NCI-H510A treated with DMSO at 0.1 percent for 48 hours (cell line): ENCODE measurements at regions not wholly inside any gene's neighbourhood (a gene's known extent, or its start where the extent isn't known, plus 50 kb on each side); places are given as distances from the start of the nearest gene placed in this dataset.
"Not testable (repeated sequence)": the region's sequence is repeated elsewhere in the genome, so short reads cannot be mapped to it uniquely, and the experiment has no call there.

Experiments used
- DNase-seq: peaks from one replicate; lab custom pipeline; 2025; lab: John Stamatoyannopoulos, UW

GRCh38 chrX:40530509-40530908, 50.3 kb upstream of the ATP6AP2 start:
- no peak for DNase-seq

- no peak for DNase-seq
These were observed 53.2 kb upstream of the ATP6AP2 start for GRCh38 chrX:40527543-40527942.

- no peak for DNase-seq
These were observed 54.4 kb upstream of the ATP6AP2 start for GRCh38 chrX:40526412-40526811.

- not testable (repeated sequence) for DNase-seq
These were observed 54.9 kb upstream of the ATP6AP2 start for GRCh38 chrX:40525901-40526300.

GRCh38 chrX:40524423-40524822, 56.3 kb upstream of the ATP6AP2 start:
- no peak for DNase-seq

- DNase-seq = no peak
These were observed 56.9 kb upstream of the ATP6AP2 start for GRCh38 chrX:40523852-40524251.

- DNase-seq = no peak
These were observed 58.8 kb upstream of the ATP6AP2 start for GRCh38 chrX:40521868-40522450.

- no peak for DNase-seq
These were observed 66.4 kb upstream of the ATP6AP2 start for GRCh38 chrX:40514376-40514775.

GRCh38 chrX:40513835-40514234, 66.9 kb upstream of the ATP6AP2 start:
- no peak for DNase-seq

- no peak for DNase-seq
These were observed 67.8 kb upstream of the ATP6AP2 start for GRCh38 chrX:40513012-40513411.

GRCh38 chrX:40511258-40511657, 69.5 kb upstream of the ATP6AP2 start:
- no peak for DNase-seq

GRCh38 chrX:40508560-40508959, 72.2 kb upstream of the ATP6AP2 start:
- DNase-seq = no peak

- no peak for DNase-seq
These were observed 74.4 kb upstream of the ATP6AP2 start for GRCh38 chrX:40506201-40506985.

- no peak for DNase-seq
These were observed 75.8 kb upstream of the ATP6AP2 start for GRCh38 chrX:40504801-40505605.

GRCh38 chrX:40503094-40503493, 77.7 kb upstream of the ATP6AP2 start:
- DNase-seq = no peak

GRCh38 chrX:40502688-40503087, 78.1 kb upstream of the ATP6AP2 start:
- DNase-seq = no peak

GRCh38 chrX:40501164-40501855, 79.5 kb upstream of the ATP6AP2 start:
- DNase-seq = no peak

GRCh38 chrX:40496728-40497127, 84.0 kb upstream of the ATP6AP2 start:
- DNase-seq = no peak

GRCh38 chrX:40495659-40496058, 85.1 kb upstream of the ATP6AP2 start:
- no peak for DNase-seq

GRCh38 chrX:40494005-40494404, 86.8 kb upstream of the ATP6AP2 start:
- no peak for DNase-seq

GRCh38 chrX:40488296-40488695, 92.5 kb upstream of the ATP6AP2 start:
- no peak for DNase-seq

- no peak for DNase-seq
These were observed 94.8 kb upstream of the ATP6AP2 start for GRCh38 chrX:40485973-40486372.
